ENCODE measurements at regions not wholly inside any gene's neighbourhood (a gene's known extent, or its start where the extent isn't known, plus 50 kb on each side); places are given as distances from the start of the nearest gene placed in this dataset.
"Not testable (repeated sequence)": the region's sequence is repeated elsewhere in the genome, so short reads cannot be mapped to it uniquely, and the experiment has no call there.

DNA sequence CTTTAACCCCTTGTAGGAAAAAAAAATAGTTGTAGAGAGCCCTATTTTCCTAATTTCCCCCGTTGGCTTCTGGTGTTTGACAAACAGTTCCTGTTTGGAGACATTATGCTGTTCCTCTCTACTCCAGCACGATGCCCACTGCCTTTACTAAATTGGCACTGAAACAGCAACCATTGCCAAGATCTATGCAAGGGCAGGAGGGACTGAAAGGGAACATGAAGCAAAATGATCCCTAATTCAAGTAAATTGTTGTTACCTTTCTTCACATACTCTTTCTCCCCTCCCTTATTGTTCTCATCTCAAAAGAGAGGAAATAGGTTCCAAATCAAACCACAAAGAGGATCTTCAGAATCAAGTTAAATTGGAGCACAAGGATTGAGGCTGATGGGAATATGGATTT is 764.1 kb upstream of the MMS22L start:
- Histone ChIP-seq H3K27ac (ENCODE audit: low read depth, low read length) (no peak overlapping the region), H3K9me3 (ENCODE audit: control insufficient read depth, insufficient read depth, low read length) (no peaks in the 10 kb centered on the region), H3K27me3 (ENCODE audit: control insufficient read depth, insufficient read depth, low read length) (no peaks in the 10 kb centered on the region), H3K4me3 (ENCODE audit: low read depth, low read length) (no peak overlapping the region)
- ChIA-PET POLR2A (no interaction called here), CTCF (no interaction called here)
- TF ChIP-seq, protein P1, sequence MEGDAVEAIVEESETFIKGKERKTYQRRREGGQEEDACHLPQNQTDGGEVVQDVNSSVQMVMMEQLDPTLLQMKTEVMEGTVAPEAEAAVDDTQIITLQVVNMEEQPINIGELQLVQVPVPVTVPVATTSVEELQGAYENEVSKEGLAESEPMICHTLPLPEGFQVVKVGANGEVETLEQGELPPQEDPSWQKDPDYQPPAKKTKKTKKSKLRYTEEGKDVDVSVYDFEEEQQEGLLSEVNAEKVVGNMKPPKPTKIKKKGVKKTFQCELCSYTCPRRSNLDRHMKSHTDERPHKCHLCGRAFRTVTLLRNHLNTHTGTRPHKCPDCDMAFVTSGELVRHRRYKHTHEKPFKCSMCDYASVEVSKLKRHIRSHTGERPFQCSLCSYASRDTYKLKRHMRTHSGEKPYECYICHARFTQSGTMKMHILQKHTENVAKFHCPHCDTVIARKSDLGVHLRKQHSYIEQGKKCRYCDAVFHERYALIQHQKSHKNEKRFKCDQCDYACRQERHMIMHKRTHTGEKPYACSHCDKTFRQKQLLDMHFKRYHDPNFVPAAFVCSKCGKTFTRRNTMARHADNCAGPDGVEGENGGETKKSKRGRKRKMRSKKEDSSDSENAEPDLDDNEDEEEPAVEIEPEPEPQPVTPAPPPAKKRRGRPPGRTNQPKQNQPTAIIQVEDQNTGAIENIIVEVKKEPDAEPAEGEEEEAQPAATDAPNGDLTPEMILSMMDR (IDR thresholded peaks at IDR 0.05; ENCODE audit: low read depth, low read length): no peak
- no peak for DNase-seq (ENCODE audit: low read depth, low spot score)

DNA sequence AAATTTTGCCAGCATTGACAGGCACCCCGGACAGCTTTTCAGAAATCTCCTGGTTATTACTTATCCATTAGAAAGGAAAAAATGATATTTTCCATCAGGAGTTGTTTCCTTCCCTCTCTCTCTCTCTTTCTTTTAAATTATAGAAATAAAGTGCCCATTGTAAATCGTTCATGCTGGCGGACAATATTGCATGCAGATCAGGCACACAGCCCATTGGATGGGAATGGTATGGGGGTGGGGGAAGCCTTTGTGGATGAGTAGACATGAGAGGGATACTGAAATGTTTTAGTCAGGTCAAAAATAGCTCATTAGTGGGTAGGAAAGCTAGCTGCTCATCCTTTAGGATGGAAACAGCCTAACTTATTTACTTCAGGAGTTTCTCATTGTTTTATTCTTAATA is 764.9 kb upstream of the MMS22L start:
- TF ChIP-seq, protein P1 (IDR thresholded peaks at IDR 0.05; ENCODE audit: low read depth, low read length): no peak
- DNase-seq (ENCODE audit: low read depth, low spot score): no peak
- POLR2A ChIA-PET: no interaction called here
- Histone ChIP-seq H3K9me3 (ENCODE audit: control insufficient read depth, insufficient read depth, low read length) (no peaks in the 10 kb centered on the region), H3K4me3 (ENCODE audit: low read depth, low read length) (no peak overlapping the region), H3K27me3 (ENCODE audit: control insufficient read depth, insufficient read depth, low read length) (no peaks in the 10 kb centered on the region), H3K27ac (ENCODE audit: low read depth, low read length) (no peak overlapping the region)
- CTCF ChIA-PET: no interaction called here

DNA sequence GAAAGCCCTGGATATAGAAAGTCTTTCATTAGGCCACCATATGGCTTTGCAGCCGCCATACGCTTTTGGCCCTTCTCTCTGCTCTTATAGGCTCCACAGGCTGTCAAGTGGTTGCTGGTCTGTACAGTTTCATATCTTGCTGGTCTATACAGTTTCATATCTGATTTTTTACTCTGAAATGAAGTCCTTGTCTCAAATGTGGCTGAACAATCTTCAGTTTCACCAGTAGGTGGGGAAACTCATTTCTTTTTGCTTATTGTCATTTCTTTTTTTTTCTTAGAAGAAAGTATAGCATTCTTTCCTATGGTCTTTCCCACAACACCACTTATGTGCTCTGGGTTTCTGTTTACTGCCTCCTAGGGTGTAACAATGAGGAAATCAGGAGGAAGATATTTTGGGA is 771.4 kb upstream of the MMS22L start:
- Histone ChIP-seq H3K4me3 (ENCODE audit: low read depth, low read length) (no peak overlapping the region), H3K27ac (ENCODE audit: low read depth, low read length) (no peak overlapping the region), H3K27me3 (ENCODE audit: control insufficient read depth, insufficient read depth, low read length) (no peaks in the 10 kb centered on the region), H3K9me3 (ENCODE audit: control insufficient read depth, insufficient read depth, low read length) (no peaks in the 10 kb centered on the region)
- no peak for DNase-seq (ENCODE audit: low read depth, low spot score)
- TF ChIP-seq, protein P1 (IDR thresholded peaks at IDR 0.05; ENCODE audit: low read depth, low read length): no peak
- POLR2A ChIA-PET: no interaction called here
- CTCF ChIA-PET: no interaction called here

DNA sequence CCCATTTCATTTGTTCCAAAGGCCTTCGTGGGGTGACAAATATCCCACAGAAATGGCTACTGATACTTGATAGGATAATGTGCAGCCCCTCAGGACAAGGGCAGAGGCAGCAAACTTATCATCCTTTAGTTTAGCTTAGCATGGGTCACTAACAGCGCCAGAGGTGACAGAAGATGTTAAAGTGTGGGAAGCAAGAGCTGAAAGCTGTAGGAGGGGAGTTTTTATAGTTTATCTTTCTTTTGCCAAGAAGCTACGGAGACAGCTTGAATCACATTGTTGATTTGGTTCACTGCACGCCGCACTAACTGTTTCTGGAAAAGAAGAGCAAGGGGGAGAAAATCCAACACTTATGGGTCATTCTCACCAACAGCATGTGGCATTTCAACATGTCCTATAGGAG is 773.9 kb upstream of the MMS22L start:
- Histone ChIP-seq H3K27ac (ENCODE audit: low read depth, low read length) (no peak overlapping the region), H3K9me3 (ENCODE audit: control insufficient read depth, insufficient read depth, low read length) (no peaks in the 10 kb centered on the region), H3K27me3 (ENCODE audit: control insufficient read depth, insufficient read depth, low read length) (no peaks in the 10 kb centered on the region), H3K4me3 (ENCODE audit: low read depth, low read length) (no peak overlapping the region)
- CTCF ChIA-PET: no interaction called here
- DNase-seq (ENCODE audit: low read depth, low spot score): no peak
- POLR2A ChIA-PET: no interaction called here
- TF ChIP-seq, protein P1 (IDR thresholded peaks at IDR 0.05; ENCODE audit: low read depth, low read length): no peak

DNA sequence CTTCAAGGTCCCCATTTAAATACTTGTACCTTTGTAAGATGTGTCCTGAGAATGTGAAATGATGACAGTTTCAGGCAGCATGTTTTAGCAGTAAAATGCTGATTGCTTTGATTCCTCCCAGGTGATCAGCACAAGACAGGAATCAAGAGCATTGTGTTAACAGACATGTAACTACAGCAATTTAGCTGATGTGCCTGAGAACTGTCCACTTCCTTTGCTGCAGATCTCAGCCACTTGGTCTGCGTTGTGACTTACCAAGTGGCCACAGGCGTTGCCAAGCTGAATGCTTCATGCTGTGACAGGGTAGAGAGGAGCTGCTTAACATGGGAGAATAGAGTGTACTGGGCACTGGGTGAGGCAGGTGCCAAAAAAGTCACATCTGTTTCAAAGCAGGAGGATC is 767.0 kb upstream of the POU3F2 start:
- Histone ChIP-seq H3K9me3 (ENCODE audit: control insufficient read depth, insufficient read depth, low read length) (no peaks in the 10 kb centered on the region), H3K4me3 (ENCODE audit: low read depth, low read length) (no peak overlapping the region), H3K27ac (ENCODE audit: low read depth, low read length) (no peak overlapping the region), H3K27me3 (ENCODE audit: control insufficient read depth, insufficient read depth, low read length) (no peaks in the 10 kb centered on the region)
- no peak for DNase-seq (ENCODE audit: low read depth, low spot score)
- POLR2A ChIA-PET: interaction anchor here (0.6 kb wide), 1 partner anchor 288 kb away, joined by 5 read pairs; no protein-coding TSS in a partner anchor
- TF ChIP-seq, protein P1 (IDR thresholded peaks at IDR 0.05; ENCODE audit: low read depth, low read length): no peak
- CTCF ChIA-PET: no interaction called here

DNA sequence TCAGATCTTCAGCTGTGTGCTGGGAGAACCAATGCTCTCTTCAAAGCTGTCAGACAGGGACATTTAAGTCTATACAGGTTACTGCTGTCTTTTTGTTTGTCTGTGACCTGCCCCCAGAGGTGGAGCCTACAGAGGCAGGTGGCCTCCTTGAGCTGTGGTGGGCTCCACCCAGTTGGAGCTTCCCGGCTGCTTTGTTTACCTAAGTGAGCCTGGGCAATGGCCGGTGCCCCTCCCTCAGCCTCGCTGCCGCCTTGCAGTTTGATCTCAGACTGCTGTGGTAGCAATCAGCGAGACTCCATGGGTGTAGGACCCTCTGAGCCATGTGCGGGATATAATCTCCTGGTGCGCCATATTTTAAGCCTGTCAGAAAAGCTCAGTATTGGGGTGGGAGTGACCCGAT is 745.8 kb upstream of the POU3F2 start:
- CTCF ChIA-PET; H3K27ac ChIP-seq (ENCODE audit: low read depth, low read length); POLR2A ChIA-PET; H3K4me3 ChIP-seq (ENCODE audit: low read depth, low read length); H3K27me3 ChIP-seq (ENCODE audit: control insufficient read depth, insufficient read depth, low read length); DNase-seq (ENCODE audit: low read depth, low spot score); H3K9me3 ChIP-seq (ENCODE audit: control insufficient read depth, insufficient read depth, low read length): not testable (repeated sequence)

All from AG04450 (cell line).